ENCODE measurements at regions not wholly inside any gene's neighbourhood (a gene's known extent, or its start where the extent isn't known, plus 50 kb on each side); places are given as distances from the start of the nearest gene placed in this dataset.
"Not testable (repeated sequence)": the region's sequence is repeated elsewhere in the genome, so short reads cannot be mapped to it uniquely, and the experiment has no call there.

DNA sequence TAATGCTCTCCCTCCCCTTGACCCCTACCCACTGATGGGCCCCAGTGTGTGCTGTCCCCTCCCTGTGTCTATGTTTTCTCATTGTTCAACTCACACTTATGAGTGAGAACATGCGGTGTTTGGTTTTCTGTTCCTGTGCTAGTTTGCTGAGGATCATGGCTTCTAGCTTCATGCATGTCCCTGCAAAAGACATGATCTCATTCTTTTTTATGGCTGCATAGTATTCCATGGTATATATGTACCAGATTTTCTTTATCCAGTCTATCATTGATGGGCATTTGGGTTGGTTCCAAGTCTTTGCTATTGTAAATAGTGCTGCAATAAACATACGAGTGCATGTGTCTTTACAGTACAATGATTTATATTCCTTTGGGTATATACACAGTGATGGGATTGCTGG lies 67.9 kb upstream of the ST8SIA6 start:
- not testable (repeated sequence) for TF ChIP-seq POLR2A (IDR thresholded peaks at IDR 0.05; ENCODE audit: low read length); GATA1 (IDR thresholded peaks at IDR 0.05; ENCODE audit: low read depth, low read length)

Data from erythroblast (primary cell).